ENCODE measurements at regions not wholly inside any gene's neighbourhood (a gene's known extent, or its start where the extent isn't known, plus 50 kb on each side); places are given as distances from the start of the nearest gene placed in this dataset.

- TF ChIP-seq E2F6 (IDR thresholded peaks at IDR 0.05), result no peak
- no peak for TF ChIP-seq TBP (IDR thresholded peaks at IDR 0.05; ENCODE audit: low read depth, low read length)
- no peak for TF ChIP-seq POLR2A (IDR thresholded peaks at IDR 0.05; ENCODE audit: control extremely low read depth in 1 of 2, low read depth in 2 of 2, low read length in 2 of 2)
- no peak for TF ChIP-seq CTCF (IDR thresholded peaks at IDR 0.05; ENCODE audit: control extremely low read depth in 1 of 3, insufficient read depth in 1 of 3, low read depth in 1 of 3, low read length in 3 of 3)
- no peak for TF ChIP-seq MAX (IDR thresholded peaks at IDR 0.05)
- TF ChIP-seq EZH2 (IDR thresholded peaks at IDR 0.05; ENCODE audit: low read depth, low read length, severe bottlenecking), result no peak
- no peak for TF ChIP-seq YY1 (IDR thresholded peaks at IDR 0.05; ENCODE audit: low read depth, low read length)
- no peak for TF ChIP-seq TAF7 (optimal IDR thresholded peaks at IDR 0.05; ENCODE audit: borderline replicate concordance, low read depth, low read length)
These were observed 141.3 kb downstream of the SREK1 start for GRCh38 chr5:66285343-66285922.
